ENCODE measurements at regions not wholly inside any gene's neighbourhood (a gene's known extent, or its start where the extent isn't known, plus 50 kb on each side); places are given as distances from the start of the nearest gene placed in this dataset.

- TF ChIP-seq CTCF (IDR thresholded peaks at IDR 0.05) (no peak), POLR2A (IDR thresholded peaks at IDR 0.05) (no peak)
Measured at GRCh38 chr2:182521453-182522404, 94.9 kb upstream of the PDE1A start.
